ENCODE measurements at regions not wholly inside any gene's neighbourhood (a gene's known extent, or its start where the extent isn't known, plus 50 kb on each side); places are given as distances from the start of the nearest gene placed in this dataset.

- TF ChIP-seq CTCF (IDR thresholded peaks at IDR 0.05), result no peak
- no peak for TF ChIP-seq POLR2AphosphoS5 (IDR thresholded peaks at IDR 0.05)
- TF ChIP-seq POLR2A (IDR thresholded peaks at IDR 0.05), result no peak
- TF ChIP-seq EP300 (IDR thresholded peaks at IDR 0.05), result no peak
Observed at GRCh38 chr2:234741976-234742375, 209.8 kb upstream of the SH3BP4 start.

Measured in suprapubic skin (tissue), 4 donors.